Activated T-helper 1 cell treated with anti-CD3 and anti-CD28 coated beads, Interleukin-12 subunit alpha, Interleukin-12 subunit beta, Interleukin-2, Interleukin-4 antibody, amounts not matched to agents 30 ng/mL and 10 ng/mL and 1 ng/mL, durations not matched to agents 14 hours and 24 hours and 36 hours (primary cell): ENCODE measurements at regions not wholly inside any gene's neighbourhood (a gene's known extent, or its start where the extent isn't known, plus 50 kb on each side); places are given as distances from the start of the nearest gene placed in this dataset.

Experiments
- DNase-seq: peaks from one replicate; pipeline ENCODE4 v3.0.0; 2021; ENCODE audit warnings: low spot score
- H3K27ac Mint-ChIP-seq: one replicate; pipeline ENCODE4 v1.8.0; 2021; ENCODE audit warnings: mild to moderate bottlenecking, mixed read lengths
- H3K27me3 Mint-ChIP-seq: one replicate; pipeline ENCODE4 v1.8.0; 2022; ENCODE audit warnings: mild to moderate bottlenecking, moderate library complexity, mixed read lengths; ENCODE audit not compliant: insufficient read depth
- H3K36me3 Mint-ChIP-seq: one replicate; pipeline ENCODE4 v1.8.0; 2021; ENCODE audit warnings: low read depth, mixed read lengths
- H3K4me1 Mint-ChIP-seq: one replicate; pipeline ENCODE4 v1.8.0; 2021; ENCODE audit warnings: low read depth, mixed read lengths
- H3K4me3 Mint-ChIP-seq: one replicate; pipeline ENCODE4 v1.8.0; 2021; ENCODE audit warnings: mild to moderate bottlenecking, moderate library complexity, mixed read lengths
- H3K9me3 Mint-ChIP-seq: one replicate; pipeline ENCODE4 v1.8.0; 2021; ENCODE audit warnings: mixed read lengths
- intact Hi-C: fragments of 100-400 bp; cut with micrococcal nuclease; formaldehyde crosslinking; loops from one replicate; pipeline ENCODE4 v1.15.1; 2024

GRCh38 chr1:218867066-218867465, 306.6 kb upstream of the LYPLAL1 start:
- no peaks in the 10 kb centered on the region for H3K9me3 Mint-ChIP-seq
- no peaks in the 10 kb centered on the region for H3K4me1 Mint-ChIP-seq
- intact Hi-C loops = no loop called here
- H3K27me3 Mint-ChIP-seq = no peaks in the 10 kb centered on the region
- H3K27ac Mint-ChIP-seq = no peak overlapping the region
- H3K36me3 Mint-ChIP-seq = no peaks in the 10 kb centered on the region
- DNase-seq = no peak
- H3K4me3 Mint-ChIP-seq = no peak overlapping the region

- Mint-ChIP-seq H3K9me3 (no peaks in the 10 kb centered on the region), H3K27ac (no peak overlapping the region), H3K27me3 (no peaks in the 10 kb centered on the region), H3K36me3 (no peaks in the 10 kb centered on the region), H3K4me3 (no peak overlapping the region), H3K4me1 (no peaks in the 10 kb centered on the region)
- intact Hi-C loops = no loop called here
- DNase-seq = no peak
These were observed 305.6 kb upstream of the LYPLAL1 start for GRCh38 chr1:218867941-218868626.

- H3K27me3 Mint-ChIP-seq = no peaks in the 10 kb centered on the region
- no peak for DNase-seq
- no peak overlapping the region for H3K27ac Mint-ChIP-seq
- H3K4me1 Mint-ChIP-seq = no peaks in the 10 kb centered on the region
- H3K4me3 Mint-ChIP-seq = no peak overlapping the region
- intact Hi-C loops = no loop called here
- H3K36me3 Mint-ChIP-seq = no peaks in the 10 kb centered on the region
- no peaks in the 10 kb centered on the region for H3K9me3 Mint-ChIP-seq
These were observed 304.4 kb upstream of the LYPLAL1 start for GRCh38 chr1:218869276-218869675.

- intact Hi-C loops = no loop called here
- Mint-ChIP-seq H3K4me1 (no peaks in the 10 kb centered on the region), H3K36me3 (no peaks in the 10 kb centered on the region), H3K27ac (no peak overlapping the region), H3K27me3 (no peaks in the 10 kb centered on the region), H3K9me3 (no peaks in the 10 kb centered on the region), H3K4me3 (no peak overlapping the region)
- no peak for DNase-seq
These were observed 301.7 kb upstream of the LYPLAL1 start for GRCh38 chr1:218872026-218872425.

GRCh38 chr1:218872928-218873327, 300.8 kb upstream of the LYPLAL1 start:
- intact Hi-C loops = no loop called here
- Mint-ChIP-seq H3K27me3 (no peaks in the 10 kb centered on the region), H3K9me3 (no peaks in the 10 kb centered on the region), H3K27ac (no peak overlapping the region), H3K4me1 (no peaks in the 10 kb centered on the region), H3K36me3 (no peaks in the 10 kb centered on the region), H3K4me3 (no peak overlapping the region)
- no peak for DNase-seq

GRCh38 chr1:218874313-218874712, 299.4 kb upstream of the LYPLAL1 start:
- Mint-ChIP-seq H3K27ac (no peak overlapping the region), H3K4me3 (no peak overlapping the region), H3K27me3 (no peaks in the 10 kb centered on the region), H3K9me3 (no peaks in the 10 kb centered on the region), H3K4me1 (no peaks in the 10 kb centered on the region), H3K36me3 (no peaks in the 10 kb centered on the region)
- intact Hi-C loops = no loop called here
- no peak for DNase-seq

GRCh38 chr1:218874801-218875400, 298.8 kb upstream of the LYPLAL1 start:
- H3K4me3 Mint-ChIP-seq = no peak overlapping the region

GRCh38 chr1:218878369-218878768, 295.3 kb upstream of the LYPLAL1 start:
- no peaks in the 10 kb centered on the region for H3K9me3 Mint-ChIP-seq
- no peak overlapping the region for H3K27ac Mint-ChIP-seq
- H3K4me3 Mint-ChIP-seq = no peak overlapping the region
- intact Hi-C loops = no loop called here
- H3K36me3 Mint-ChIP-seq = no peaks in the 10 kb centered on the region
- no peaks in the 10 kb centered on the region for H3K27me3 Mint-ChIP-seq
- H3K4me1 Mint-ChIP-seq = no peaks in the 10 kb centered on the region
- DNase-seq = no peak

More at GRCh38 chr1:218874801-218875400, 298.8 kb upstream of the LYPLAL1 start:
- H3K27ac Mint-ChIP-seq = no peak overlapping the region
- intact Hi-C loops = no loop called here
- no peaks in the 10 kb centered on the region for H3K36me3 Mint-ChIP-seq
- no peaks in the 10 kb centered on the region for H3K9me3 Mint-ChIP-seq
- H3K4me1 Mint-ChIP-seq = no peaks in the 10 kb centered on the region
- H3K27me3 Mint-ChIP-seq = no peaks in the 10 kb centered on the region
- no peak for DNase-seq

- Mint-ChIP-seq H3K27me3 (no peaks in the 10 kb centered on the region), H3K4me3 (no peak overlapping the region), H3K36me3 (no peaks in the 10 kb centered on the region), H3K27ac (no peak overlapping the region), H3K9me3 (no peaks in the 10 kb centered on the region), H3K4me1 (no peaks in the 10 kb centered on the region)
- DNase-seq = no peak
- intact Hi-C loops = no loop called here
These were observed 293.1 kb upstream of the LYPLAL1 start for GRCh38 chr1:218880484-218881060.

- intact Hi-C loops = no loop called here
- Mint-ChIP-seq H3K4me1 (no peaks in the 10 kb centered on the region), H3K36me3 (no peaks in the 10 kb centered on the region), H3K9me3 (no peaks in the 10 kb centered on the region), H3K4me3 (no peak overlapping the region), H3K27ac (no peak overlapping the region), H3K27me3 (no peaks in the 10 kb centered on the region)
- DNase-seq = no peak
These were observed 291.2 kb upstream of the LYPLAL1 start for GRCh38 chr1:218882454-218882853.

GRCh38 chr1:218886101-218886871, 287.4 kb upstream of the LYPLAL1 start:
- H3K27me3 Mint-ChIP-seq = no peaks in the 10 kb centered on the region
- H3K4me1 Mint-ChIP-seq = no peaks in the 10 kb centered on the region
- H3K9me3 Mint-ChIP-seq = no peaks in the 10 kb centered on the region
- no peaks in the 10 kb centered on the region for H3K36me3 Mint-ChIP-seq
- H3K4me3 Mint-ChIP-seq = no peak overlapping the region
- intact Hi-C loops = no loop called here
- no peak for DNase-seq
- H3K27ac Mint-ChIP-seq = no peak overlapping the region

- Mint-ChIP-seq H3K9me3 (no peaks in the 10 kb centered on the region), H3K36me3 (no peaks in the 10 kb centered on the region)
These were observed 286.3 kb upstream of the LYPLAL1 start for GRCh38 chr1:218887141-218887925.

More at GRCh38 chr1:218887141-218887925, 286.3 kb upstream of the LYPLAL1 start:
- Mint-ChIP-seq H3K4me3 (no peak overlapping the region), H3K27me3 (no peaks in the 10 kb centered on the region), H3K27ac (no peak overlapping the region), H3K4me1 (no peaks in the 10 kb centered on the region)
- intact Hi-C loops = no loop called here
- no peak for DNase-seq
